A549 (cell line): ENCODE measurements at regions not wholly inside any gene's neighbourhood (a gene's known extent, or its start where the extent isn't known, plus 50 kb on each side); places are given as distances from the start of the nearest gene placed in this dataset.

Experiments used
- POLR2A ChIP-seq: IDR thresholded peaks from 2 replicates; pipeline ENCODE4 v1.6.1; 2012; ENCODE audit warnings: mild to moderate bottlenecking, low read length
- SMC3 ChIP-seq: fragments of >200 bp; sonication (Bioruptor Twin); formaldehyde crosslinking; IDR thresholded peaks from 3 replicates; pipeline ENCODE4 v1.6.1; 2018; ENCODE audit warnings: inconsistent platforms
- ZC3H11A ChIP-seq: fragments of 450-650 bp; IDR thresholded peaks from 2 replicates; pipeline ENCODE4 v1.6.1; 2014; ENCODE audit warnings: antibody characterized with exemption, mild to moderate bottlenecking

DNA sequence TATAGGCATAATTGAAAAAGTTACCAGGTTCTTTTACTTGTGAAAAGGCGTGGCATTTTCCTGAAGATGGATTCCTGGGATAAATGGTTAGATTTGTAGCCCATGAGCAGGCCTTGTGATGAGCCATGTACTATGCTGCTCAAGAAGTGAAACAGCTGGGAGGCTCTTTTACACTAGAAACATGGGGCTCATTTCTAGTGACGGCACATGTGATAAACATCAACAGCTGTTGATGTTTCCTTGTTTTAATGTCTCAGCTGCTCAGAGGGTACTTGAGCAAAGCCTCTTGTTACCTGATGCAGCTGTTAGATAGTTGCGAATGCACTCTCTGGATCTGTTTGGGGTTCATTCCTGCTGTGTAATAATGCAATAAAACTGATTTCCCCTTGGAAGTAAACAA is 396.8 kb downstream of the GUCY1A2 start:
- TF ChIP-seq ZC3H11A (no peak), SMC3 (no peak), POLR2A (no peak)
